Thyroid gland (tissue), 4 donors: ENCODE measurements at regions not wholly inside any gene's neighbourhood (a gene's known extent, or its start where the extent isn't known, plus 50 kb on each side); places are given as distances from the start of the nearest gene placed in this dataset.

Experiments used
- DNase-seq, 2 donors: peaks; one replicate each; pipeline ENCODE4 v3.0.0-alpha.2; 2019
- H3K27ac ChIP-seq, 3 donors: fragments of 200-600 bp; sonication (generic); 1 replicate in 2 of 3; 2 replicates in 1 of 3; pipeline ENCODE4 v1.5.1; 2016 to 2019; ENCODE audit warnings: mild to moderate bottlenecking in 1 of 3, moderate library complexity in 1 of 3
- H3K27me3 ChIP-seq: fragments of 200-600 bp; sonication (generic); one replicate; pipeline ENCODE4 v1.5.1; 2019
- H3K36me3 ChIP-seq, 2 donors: fragments of 200-600 bp; sonication (generic); one replicate each; pipeline ENCODE4 v1.5.1; 2016 to 2019
- H3K4me1 ChIP-seq, 2 donors: fragments of 200-600 bp; sonication (generic); one replicate each; pipeline ENCODE4 v1.5.1; 2017 to 2019
- H3K4me3 ChIP-seq, 3 donors: fragments of 200-600 bp; sonication (generic); replicated peaks in 1 of 3; 1 replicate in 2 of 3; 2 replicates in 1 of 3; pipeline ENCODE4 v1.5.1; 2016; ENCODE audit warnings: mild to moderate bottlenecking in 1 of 3
- H3K9me3 ChIP-seq: fragments of 200-600 bp; sonication (generic); one replicate; pipeline ENCODE4 v1.5.1; 2017
- CTCF ChIP-seq, 6 experiments: fragments of 200-600 bp in 3 of 6; fragments of 450-650 bp in 3 of 6; sonication (generic) in 3 of 6; IDR thresholded peaks; one replicate each; pipeline ENCODE4 v1.5.1; 2016 to 2019; ENCODE audit warnings: antibody characterized with exemption in 6 of 6, mild to moderate bottlenecking in 2 of 6, inconsistent platforms in 1 of 6, moderate library complexity in 1 of 6
- POLR2A ChIP-seq, 2 donors: fragments of 450-650 bp; IDR thresholded peaks; one replicate each; pipeline ENCODE4 v1.6.1; 2017; ENCODE audit warnings: antibody characterized with exemption in 2 of 2, mild to moderate bottlenecking in 2 of 2, moderate library complexity in 1 of 2
- WGBS, 2 donors: methylation state at CpG; one replicate each; pipeline ENCODE4 v1.1.5; 2017; 5-methylcytosine and 5-hydroxymethylcytosine counted together
- intact Hi-C: fragments of 100-400 bp; cut with DNase I; formaldehyde crosslinking; loops from one replicate; pipeline ENCODE4 v1.15.1; 2023

- H3K9me3 ChIP-seq = no peaks in the 10 kb centered on the region
- DNase-seq = no peak
- H3K27me3 ChIP-seq = no peaks in the 10 kb centered on the region
- intact Hi-C loops = no loop called here
- WGBS, 2 donors = 81 to 86% methylated on average over 2 of the region's 2 CpGs
- no peaks in the 10 kb centered on the region for H3K36me3 ChIP-seq
- no peak for TF ChIP-seq CTCF (IDR thresholded peaks at IDR 0.05)
- TF ChIP-seq POLR2A (IDR thresholded peaks at IDR 0.05) = no peak
- no peak overlapping the region for H3K27ac ChIP-seq
- no peaks in the 10 kb centered on the region for H3K4me1 ChIP-seq
- H3K4me3 ChIP-seq = no peak overlapping the region
These were observed 899.6 kb upstream of the ANO3 start for GRCh38 chr11:25432376-25432775.

- no peak for TF ChIP-seq CTCF (IDR thresholded peaks at IDR 0.05)
- TF ChIP-seq POLR2A (IDR thresholded peaks at IDR 0.05) = no peak
- intact Hi-C loops = no loop called here
- no peaks in the 10 kb centered on the region for H3K4me1 ChIP-seq
These were observed 896.7 kb upstream of the ANO3 start for GRCh38 chr11:25435197-25435596.

GRCh38 chr11:25436326-25436725 lies 895.6 kb upstream of the ANO3 start:
- no peaks in the 10 kb centered on the region for H3K27me3 ChIP-seq
- H3K4me3 ChIP-seq = no peak overlapping the region
- H3K36me3 ChIP-seq = no peaks in the 10 kb centered on the region
- DNase-seq = no peak
- H3K27ac ChIP-seq = no peak overlapping the region
- no peaks in the 10 kb centered on the region for H3K9me3 ChIP-seq
- intact Hi-C loops = no loop called here
- H3K4me1 ChIP-seq = no peaks in the 10 kb centered on the region
- no peak for TF ChIP-seq POLR2A (IDR thresholded peaks at IDR 0.05)
- no peak for TF ChIP-seq CTCF (IDR thresholded peaks at IDR 0.05)
- 79 to 86% methylated on average over 2 of the region's 2 CpGs for WGBS, 2 donors

More at GRCh38 chr11:25435197-25435596, 896.7 kb upstream of the ANO3 start:
- no peak for DNase-seq
- Histone ChIP-seq H3K9me3 (no peaks in the 10 kb centered on the region), H3K27me3 (no peaks in the 10 kb centered on the region), H3K4me3 (no peak overlapping the region), H3K27ac (no peak overlapping the region), H3K36me3 (no peaks in the 10 kb centered on the region)
- 66 to 67% methylated on average over 1 of the region's 1 CpG for WGBS, 2 donors

- DNase-seq = no peak
- intact Hi-C loops = no loop called here
- H3K36me3 ChIP-seq = no peaks in the 10 kb centered on the region
- no peak overlapping the region for H3K27ac ChIP-seq
- H3K4me1 ChIP-seq = no peaks in the 10 kb centered on the region
- no peak overlapping the region for H3K4me3 ChIP-seq
- H3K9me3 ChIP-seq = no peaks in the 10 kb centered on the region
- H3K27me3 ChIP-seq = no peaks in the 10 kb centered on the region
- TF ChIP-seq CTCF (IDR thresholded peaks at IDR 0.05) = no peak
- no peak for TF ChIP-seq POLR2A (IDR thresholded peaks at IDR 0.05)
- WGBS, 2 donors = 58 to 72% methylated on average over 3 of the region's 3 CpGs
These were observed 890.5 kb upstream of the ANO3 start for GRCh38 chr11:25441421-25441820.

DNA sequence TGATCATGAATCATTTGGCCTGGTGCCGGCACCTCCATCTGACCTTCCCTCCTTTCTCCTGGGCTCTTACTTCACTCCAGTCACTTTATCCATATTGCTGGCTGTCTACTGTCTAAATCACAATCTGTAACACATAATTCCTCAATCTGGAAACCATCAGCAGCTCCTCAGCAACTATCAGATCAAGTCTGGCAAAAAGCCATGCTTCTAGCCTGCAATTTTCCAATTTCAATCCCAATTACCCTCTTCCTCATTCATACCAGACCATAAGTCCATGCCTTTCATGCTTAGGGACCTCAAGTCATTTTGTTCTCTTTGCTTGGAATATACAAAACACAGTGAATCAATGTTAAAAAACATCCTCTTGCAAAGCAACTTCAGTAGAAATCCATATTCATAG lies 882.8 kb upstream of the ANO3 start:
- Histone ChIP-seq H3K4me3 (no peak overlapping the region), H3K9me3 (no peaks in the 10 kb centered on the region), H3K4me1 (no peaks in the 10 kb centered on the region), H3K27ac (no peak overlapping the region), H3K36me3 (no peaks in the 10 kb centered on the region), H3K27me3 (no peaks in the 10 kb centered on the region)
- TF ChIP-seq CTCF (IDR thresholded peaks at IDR 0.05) (no peak), POLR2A (IDR thresholded peaks at IDR 0.05) (no peak)
- WGBS, 2 donors = 69 to 94% methylated on average over 1 of the region's 1 CpG
- intact Hi-C loops = no loop called here
- DNase-seq = no peak
